Posterior cingulate gyrus (tissue), 11 donors: ENCODE measurements at regions not wholly inside any gene's neighbourhood (a gene's known extent, or its start where the extent isn't known, plus 50 kb on each side); places are given as distances from the start of the nearest gene placed in this dataset.
"Not testable (repeated sequence)": the region's sequence is repeated elsewhere in the genome, so short reads cannot be mapped to it uniquely, and the experiment has no call there.

Experiments used
- DNase-seq, 10 donors: peaks; one replicate each; pipeline versions ENCODE4 v3.0.0 to v3.0.0-alpha.2; 2020 to 2021; ENCODE audit warnings: mixed read lengths in 3 of 10
- intact Hi-C: fragments of 100-400 bp; cut with DNase I; formaldehyde crosslinking; loops from one replicate; pipeline ENCODE4 v1.15.1; 2023

DNA sequence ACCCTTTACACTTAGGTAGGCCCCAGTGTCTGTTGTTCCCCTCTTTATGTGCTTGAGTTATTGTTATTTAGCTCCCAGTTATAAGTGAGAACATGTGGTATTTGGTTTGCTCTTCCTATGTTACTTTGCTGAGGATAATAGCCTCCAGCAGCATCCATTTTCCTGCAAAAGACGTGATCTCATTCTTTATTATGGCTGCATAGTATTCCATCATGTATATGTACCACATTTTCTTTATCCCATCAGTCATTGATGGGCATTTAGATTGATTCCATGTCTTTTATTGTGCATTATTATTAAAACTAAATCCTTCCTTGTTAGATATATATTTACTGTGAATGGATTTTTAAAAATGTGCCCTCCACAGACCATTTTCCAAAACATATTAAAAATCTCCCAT lies 1137.3 kb upstream of the ADGRB3 start:
- DNase-seq, result no peak
- intact Hi-C loops, result no loop called here

DNA sequence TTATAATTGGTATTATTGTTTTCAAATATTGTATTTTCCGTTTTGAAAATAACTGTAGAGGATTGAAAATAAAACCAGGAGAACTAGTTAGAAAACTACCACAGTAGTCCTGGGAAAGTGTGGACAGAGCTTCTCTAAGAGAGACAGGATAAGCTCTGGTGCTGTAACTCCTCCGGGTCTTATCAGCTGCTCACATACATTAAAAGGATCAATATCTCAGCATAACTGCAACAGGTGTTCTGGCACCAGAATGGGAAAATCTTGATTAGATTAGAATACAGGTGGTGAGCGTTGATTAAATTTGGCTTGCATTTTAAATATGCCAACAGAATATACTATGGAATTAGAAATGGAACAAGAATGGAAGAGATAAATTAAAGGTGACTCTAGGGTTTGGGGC lies 1138.9 kb upstream of the ADGRB3 start:
- no peak for DNase-seq
- intact Hi-C loops, result no loop called here

DNA sequence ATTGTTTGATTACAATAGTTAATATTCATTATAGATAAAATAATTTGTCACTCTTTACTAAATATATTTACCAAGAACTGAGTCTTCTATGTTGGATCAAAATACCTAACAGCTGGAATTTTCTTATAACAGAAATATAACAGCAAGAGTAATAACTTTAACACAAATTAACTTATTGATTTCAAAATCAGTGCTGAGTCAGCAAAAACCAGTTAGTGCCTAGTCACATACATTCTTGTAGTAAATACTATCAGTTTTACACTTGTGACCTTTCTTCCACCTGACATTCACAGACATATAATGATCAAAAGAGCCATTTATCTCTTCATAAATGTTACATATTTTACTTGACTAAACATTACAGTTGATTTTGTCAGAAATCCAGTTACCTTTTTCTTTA lies 1141.4 kb upstream of the ADGRB3 start:
- no peak for DNase-seq
- intact Hi-C loops, result no loop called here

DNA sequence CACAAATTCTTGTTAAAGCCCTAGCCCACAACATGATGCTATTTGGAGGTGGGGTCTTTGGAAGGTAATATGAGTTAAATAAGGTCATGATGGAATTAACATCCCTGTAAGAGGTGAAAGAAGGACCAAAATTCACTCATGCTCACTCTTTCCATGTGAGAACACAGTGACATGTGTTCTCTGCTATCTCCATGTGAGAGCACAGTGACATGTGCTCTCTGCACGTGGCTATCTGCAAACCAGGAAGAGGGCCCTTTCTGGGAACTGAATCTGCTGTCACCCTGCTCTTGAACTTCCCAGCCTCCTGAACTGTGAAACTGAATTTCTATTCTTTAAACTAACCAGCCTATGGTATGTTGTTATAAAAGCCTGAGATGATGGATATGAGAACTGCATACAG lies 1159.4 kb upstream of the ADGRB3 start:
- DNase-seq, result no peak
- intact Hi-C loops, result no loop called here

DNA sequence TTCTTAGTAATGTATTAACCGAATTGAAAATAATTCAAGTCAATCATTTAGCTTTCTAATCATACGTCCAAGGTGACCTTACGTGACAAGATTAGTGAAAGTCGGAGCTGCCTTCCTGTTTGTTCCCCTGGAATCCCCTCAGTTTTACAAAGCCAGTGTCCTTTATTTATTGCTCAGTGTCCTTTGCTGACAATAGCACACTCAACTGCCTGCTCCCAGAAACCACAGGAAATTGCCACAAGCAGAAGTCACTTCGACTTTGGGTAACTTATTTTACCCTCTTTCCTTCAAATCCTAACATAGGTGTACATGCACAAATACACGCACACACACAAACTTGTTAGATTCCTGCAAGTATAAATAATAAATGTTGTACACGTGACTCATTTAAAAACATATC lies 1167.7 kb upstream of the ADGRB3 start:
- intact Hi-C loops, result no loop called here
- no peak for DNase-seq

DNA sequence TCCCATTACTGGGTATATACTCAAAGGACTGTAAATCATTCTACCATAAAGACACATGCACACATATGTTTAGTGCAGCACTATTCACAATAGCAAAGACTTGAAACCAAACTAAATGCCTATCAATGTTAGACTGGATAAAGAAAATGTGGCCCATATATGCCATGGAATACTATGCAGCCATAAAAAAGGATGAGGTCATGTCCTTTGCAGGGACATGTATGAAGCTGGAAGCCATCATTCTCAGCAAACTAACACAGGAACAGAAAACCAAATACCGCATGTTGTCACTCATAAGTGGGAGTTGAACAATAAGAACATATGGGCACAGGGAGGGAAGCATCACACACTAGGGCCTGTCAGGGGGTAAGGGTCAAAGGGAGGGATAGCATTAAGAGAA lies 1172.4 kb upstream of the ADGRB3 start:
- DNase-seq, intact Hi-C loops: not testable (repeated sequence)

DNA sequence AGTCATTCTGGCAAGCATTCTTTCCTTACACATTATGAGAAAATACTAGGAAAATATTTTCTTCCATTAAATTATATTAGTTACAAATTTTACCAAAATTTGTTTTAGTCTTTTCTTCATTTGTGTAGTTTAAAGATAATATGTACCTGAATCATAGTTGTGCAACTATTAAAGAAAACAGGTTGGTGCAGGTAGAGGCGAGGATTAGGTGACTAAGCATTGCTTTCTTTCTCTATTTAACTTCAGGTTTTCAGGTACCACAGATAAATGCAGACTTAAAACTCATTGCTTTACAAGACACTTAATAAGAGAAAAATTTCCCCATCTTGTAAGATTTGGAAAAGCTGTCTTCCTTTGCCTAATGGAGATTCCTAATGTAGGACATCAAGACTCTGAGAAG lies 1175.5 kb upstream of the ADGRB3 start:
- no peak for DNase-seq
- intact Hi-C loops, result no loop called here

DNA sequence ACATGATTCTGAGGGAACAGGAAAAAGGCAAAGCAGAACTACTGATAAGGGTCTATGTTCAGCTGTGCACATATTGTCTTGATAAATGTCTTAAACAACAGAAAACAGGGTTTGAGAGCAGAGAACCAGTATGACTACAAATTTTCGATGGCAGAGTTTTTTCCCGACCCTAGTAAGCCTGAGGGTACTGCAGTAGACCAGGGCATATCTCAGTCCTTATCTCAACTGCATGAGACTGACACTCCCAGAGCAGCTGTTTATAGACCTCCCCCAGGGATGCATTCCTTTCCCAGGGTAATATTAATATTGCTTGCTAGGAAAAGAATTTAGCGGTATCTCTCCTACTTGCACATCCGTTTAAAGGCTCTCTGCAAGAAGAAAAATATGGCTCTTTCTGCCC lies 1176.8 kb upstream of the ADGRB3 start:
- intact Hi-C loops, result no loop called here

DNA sequence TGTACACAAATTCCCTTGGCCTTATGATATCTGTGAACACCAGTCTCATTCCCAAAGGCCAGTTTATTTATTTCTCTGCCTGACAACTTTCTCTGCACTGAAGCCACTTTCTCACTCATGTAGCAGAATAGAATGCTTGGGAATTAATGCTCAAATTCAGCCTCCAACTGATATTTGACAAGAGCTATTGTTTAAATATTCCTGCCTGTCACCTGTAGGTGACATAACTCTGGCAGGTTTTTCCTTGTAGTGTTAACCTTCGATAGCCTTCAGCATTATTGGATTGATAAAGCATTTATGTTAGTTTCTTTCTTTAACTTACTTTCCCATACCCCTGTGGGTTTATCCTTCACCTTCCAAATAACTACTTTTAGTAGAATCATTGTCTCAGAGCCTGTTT lies 1183.2 kb upstream of the ADGRB3 start:
- intact Hi-C loops, result no loop called here
- no peak for DNase-seq

More for the DNA sequence above, 1176.8 kb upstream of the ADGRB3 start:
- DNase-seq, result no peak

DNA sequence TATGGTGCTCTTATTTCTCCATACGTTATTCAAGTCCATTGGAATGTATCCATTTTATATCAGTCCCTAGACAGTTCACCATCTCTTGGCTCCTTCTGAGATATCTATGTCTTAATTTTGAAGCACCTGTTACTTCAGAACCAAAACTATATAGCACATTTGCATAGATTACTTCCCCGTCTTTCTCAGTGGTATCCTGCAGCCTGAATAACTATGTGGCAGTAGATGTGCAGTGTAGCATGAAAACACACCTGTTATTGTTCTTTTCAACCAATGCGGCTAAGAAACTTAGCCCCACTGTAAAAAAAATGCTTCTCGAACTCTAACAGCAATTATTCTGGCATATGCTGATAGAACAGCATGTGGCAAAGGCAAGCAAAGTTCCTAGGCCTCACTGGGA lies 1184.4 kb upstream of the ADGRB3 start:
- intact Hi-C loops, result no loop called here
- no peak for DNase-seq

DNA sequence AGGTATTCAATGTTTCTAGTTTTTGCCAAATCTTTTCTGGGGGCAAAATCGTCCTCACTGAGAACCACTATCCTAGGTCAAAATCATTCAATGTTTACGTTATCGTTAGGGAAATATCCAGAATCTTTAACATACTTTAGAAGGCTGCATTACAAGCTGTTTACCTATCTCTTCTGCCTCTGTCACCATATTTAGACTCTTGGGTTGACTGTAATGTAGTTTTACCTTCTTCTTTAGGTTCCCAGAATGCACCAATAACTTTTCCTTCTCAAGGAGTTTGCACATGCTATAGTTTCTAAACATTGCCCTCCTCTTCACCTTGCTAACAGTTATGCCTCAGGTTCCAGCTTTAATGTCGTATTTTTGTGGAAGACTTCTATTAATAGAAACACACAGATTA lies 1185.5 kb upstream of the ADGRB3 start:
- intact Hi-C loops, result no loop called here

DNA sequence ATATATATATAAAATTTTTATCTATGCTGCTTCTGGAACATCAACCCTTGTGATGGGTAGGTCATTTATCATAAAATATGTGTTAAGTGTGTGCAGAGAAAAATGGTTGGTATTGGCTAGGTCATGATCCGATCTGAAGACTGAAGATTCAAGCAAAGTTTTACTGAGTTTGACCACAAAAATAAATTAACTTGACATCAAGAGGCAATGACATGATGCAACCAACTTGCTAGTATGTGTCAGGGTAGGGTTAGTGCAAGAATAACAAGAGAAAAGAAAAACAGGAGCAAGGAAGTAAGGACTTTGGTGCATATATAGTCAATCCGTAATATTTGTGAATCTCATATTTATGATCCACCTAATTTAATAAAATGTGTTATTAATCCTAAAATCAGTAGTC lies 1202.0 kb upstream of the ADGRB3 start:
- DNase-seq, result no peak
- intact Hi-C loops, result no loop called here

More for the DNA sequence above, 1185.5 kb upstream of the ADGRB3 start:
- no peak for DNase-seq

DNA sequence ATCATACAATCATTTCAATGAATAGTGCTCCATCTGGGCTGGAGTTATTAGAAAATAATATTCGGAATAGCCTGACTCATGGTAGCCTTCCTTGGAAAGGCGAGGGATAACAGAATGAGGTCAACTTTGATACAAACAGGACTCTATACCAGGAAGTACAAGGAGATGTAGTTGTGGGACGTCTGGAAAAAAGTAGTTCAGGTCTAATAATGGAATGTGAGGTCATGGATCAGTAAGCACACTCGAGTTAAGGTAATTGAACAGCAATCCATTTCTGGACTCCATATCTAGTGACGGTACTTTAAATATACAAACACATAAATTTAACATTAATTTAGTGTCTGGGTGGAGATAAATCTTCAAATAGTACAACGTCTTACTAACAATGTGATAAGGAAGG lies 1204.0 kb upstream of the ADGRB3 start:
- intact Hi-C loops, result no loop called here
- no peak for DNase-seq

DNA sequence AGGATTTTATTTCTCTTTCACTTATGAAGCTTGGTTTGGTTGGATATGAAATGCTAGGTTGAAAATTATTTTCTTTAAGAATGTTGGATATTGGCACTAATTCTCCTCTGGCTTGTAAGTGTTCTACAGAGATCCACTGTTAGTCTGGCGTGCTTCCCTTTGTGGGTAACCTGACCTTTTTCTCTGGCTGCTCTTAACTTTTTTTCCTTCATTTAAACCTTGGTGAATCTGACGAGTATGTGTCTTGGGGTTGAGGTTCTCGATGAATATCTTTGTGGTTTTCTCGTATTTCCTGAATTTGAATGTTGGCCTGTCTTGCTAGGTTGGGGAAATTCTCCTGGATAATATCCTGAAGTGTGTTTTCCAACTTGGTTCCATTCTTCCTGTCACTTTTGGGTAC lies 1208.4 kb upstream of the ADGRB3 start:
- intact Hi-C loops, DNase-seq: not testable (repeated sequence)

DNA sequence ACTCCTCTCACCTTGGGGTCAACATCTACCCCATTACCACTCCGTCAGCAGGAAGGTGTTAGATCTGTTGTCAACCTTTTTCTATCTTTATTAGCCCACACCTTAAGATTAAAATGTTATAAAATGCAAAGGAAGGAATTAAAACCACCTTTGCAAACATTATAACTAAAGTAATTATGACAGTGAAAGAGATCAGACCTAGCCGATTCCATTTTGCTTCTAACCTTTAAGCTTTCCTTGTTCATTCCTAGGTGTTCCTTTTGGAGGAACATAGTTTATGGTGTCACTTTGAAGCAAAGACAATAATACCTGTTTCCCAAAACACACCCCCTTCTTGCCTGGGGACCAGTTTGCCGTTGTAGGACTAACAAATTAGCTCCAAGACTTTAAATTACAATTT lies 1223.0 kb upstream of the ADGRB3 start:
- no peak for DNase-seq
- intact Hi-C loops, result no loop called here

DNA sequence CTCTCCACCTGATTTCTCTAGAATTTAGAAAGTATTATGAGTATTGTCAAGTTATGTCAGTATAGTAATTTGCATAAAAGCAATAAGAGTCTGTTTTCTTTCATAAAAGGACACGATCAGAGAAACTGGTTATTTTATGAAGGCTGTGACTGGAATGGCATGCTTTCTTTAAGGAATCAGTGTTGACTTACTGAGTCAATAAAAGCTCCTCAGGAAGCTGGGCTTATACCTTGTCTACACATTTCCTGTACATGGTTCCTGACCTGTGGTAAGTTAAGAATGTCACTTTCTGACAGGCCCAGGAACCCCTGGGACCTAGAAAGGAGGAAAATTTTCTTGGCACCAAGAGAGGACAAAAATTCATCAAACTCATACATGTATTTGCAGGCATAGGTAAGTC lies 1224.0 kb upstream of the ADGRB3 start:
- intact Hi-C loops, result no loop called here
- no peak for DNase-seq

DNA sequence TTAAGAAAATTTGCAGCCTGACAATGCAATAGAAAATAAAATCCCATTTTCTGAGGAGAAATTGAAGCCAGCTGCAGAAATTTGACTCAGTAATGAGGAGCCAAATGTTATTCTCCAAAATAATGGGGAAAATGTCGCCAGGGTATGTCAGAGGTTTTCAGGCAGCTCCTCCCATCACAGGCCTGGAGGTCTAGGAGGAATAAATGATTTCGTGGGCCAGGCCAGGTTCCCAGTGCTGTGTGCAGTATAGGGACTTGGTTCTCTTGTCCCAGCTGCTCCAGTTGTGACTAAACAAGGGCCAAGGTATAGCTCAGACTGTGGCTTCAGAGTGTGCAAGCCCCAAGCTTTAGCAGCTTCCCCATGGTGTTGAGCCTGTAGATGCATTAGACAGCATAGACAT lies 1240.8 kb upstream of the ADGRB3 start:
- DNase-seq, result no peak
- intact Hi-C loops, result no loop called here

DNA sequence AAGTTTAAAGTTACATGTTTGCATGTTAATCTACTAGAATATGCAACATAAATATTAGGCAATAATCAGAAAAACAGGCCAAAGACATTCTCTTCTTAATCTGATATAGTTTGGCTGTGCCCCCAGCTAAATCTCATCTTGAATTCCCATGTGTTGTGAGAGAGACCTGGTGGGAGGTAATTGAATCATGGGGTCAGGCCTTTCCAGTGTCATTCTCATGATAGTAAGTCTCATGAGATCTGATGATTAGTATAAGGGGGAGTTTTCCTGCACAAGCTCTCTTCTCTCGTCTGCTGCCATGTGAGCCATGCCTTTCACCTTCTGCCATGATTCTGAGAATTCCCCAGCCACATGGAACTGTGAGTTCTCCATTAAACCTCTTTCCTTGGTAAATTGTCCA lies 1241.7 kb upstream of the ADGRB3 start:
- DNase-seq, result no peak
- intact Hi-C loops, result no loop called here

DNA sequence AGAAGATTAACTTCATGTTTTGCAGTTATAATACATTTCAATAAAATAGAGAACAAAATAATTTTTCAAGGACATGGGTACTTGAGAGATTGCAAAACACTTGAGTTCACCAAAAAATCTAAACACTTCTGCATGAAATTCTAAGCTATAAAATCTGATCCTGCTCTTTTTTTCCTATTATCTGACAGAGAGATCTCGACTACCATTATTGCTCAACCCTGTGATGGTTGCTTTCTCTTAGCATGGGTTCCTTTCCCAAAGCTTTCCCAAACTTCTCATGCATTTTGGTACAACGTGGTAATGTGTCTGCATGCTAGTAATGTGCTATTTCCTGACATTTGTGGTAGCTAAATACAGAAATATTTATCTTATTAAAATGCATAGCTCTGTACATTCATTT lies 1243.1 kb upstream of the ADGRB3 start:
- DNase-seq, result no peak
- intact Hi-C loops, result no loop called here

DNA sequence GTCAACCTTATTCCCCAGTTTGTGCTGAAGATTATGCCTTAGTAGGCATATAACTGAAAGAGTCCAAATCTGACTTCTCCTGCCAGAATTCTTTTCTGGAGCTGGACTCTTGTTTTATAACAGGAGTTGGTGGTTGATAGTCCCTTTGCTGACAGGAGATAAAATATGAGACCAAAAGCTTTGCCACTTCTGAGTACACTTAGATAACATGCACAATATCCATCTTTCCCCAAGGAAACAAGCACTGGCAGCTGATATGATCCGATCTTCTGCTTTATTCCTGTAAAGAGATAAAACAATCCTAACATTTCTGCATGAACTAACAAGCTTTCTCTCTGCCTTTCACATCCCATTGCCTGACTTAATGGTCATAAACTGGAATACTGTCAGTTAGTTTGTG lies 1265.4 kb upstream of the ADGRB3 start:
- intact Hi-C loops, result no loop called here
- DNase-seq, result no peak

DNA sequence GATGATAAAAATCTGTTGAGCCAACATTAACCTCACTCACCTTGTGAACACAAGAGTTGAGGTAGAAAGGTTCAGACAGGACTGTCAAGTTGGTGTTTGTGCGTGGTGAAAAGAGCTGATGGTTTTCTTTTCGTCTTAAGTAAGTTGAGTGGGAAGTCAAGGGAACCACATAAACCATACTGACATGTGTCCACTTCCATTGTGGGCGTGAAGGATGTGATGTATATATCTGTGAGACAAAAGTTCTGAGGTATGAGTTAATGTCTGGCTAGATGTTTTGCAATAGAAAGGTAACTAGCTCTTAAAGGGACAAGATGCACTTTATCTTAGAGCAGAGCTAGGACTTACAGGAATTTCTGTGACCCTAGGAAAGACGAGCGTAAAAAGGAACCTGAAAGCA lies 1272.1 kb upstream of the ADGRB3 start:
- DNase-seq, result no peak
- intact Hi-C loops, result no loop called here

DNA sequence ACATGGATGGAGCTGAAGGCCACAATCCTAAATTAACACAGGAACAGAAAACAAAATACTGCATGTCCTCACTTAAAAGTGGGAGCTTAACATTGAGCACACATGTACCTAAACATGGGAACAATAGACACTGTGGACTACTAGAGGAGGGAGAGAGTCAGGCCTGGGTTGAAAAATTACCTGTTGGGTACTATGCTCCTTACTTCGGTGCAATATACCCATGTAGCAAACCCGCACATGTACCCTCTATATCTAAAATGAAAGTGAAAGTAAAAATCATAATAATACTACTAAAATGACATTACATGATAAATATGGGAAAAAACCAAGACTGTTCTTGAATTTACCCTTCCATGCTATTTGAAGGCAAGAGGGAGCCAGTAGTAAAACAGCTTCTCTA lies 1273.8 kb upstream of the ADGRB3 start:
- intact Hi-C loops, result no loop called here
- DNase-seq, result no peak

DNA sequence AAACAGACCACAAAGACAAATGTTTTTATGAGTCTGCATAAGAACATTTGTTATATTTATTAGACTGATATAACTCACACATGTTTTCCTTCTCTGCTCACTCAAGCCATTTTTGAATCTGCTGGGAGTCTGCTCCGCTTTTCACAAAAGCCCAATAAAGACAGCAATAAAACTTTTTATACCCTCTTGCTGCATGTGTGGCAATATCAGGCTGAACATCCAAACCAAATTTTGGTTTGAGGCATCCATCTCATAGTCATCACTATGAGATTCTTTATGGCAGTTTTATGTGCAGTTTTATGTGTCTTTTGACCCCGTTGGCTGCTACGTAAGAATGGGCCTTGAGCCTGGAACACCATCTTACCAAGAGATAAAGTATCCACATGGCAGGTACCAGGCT lies 1276.8 kb upstream of the ADGRB3 start:
- no peak for DNase-seq
- intact Hi-C loops, result no loop called here

DNA sequence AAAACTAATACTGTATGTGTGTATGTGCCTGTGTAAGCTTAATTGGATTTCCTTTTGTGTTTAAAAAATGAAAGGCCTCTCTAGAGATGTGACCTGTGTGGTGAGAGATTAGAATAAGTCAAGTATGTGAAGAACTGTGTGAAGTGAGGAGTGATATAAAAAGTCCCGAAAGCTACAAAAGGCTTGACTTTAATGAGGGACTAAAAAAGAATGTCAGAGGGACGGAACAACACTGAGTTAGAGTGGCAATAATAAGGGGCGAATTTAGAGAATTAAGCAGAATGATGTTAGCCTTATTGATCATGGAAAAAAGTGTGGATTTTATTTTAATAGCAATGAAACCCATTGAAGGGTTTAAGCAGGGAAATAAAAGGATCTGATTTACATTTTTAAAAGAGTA lies 1281.2 kb upstream of the ADGRB3 start:
- no peak for DNase-seq
- intact Hi-C loops, result no loop called here
